ENCODE measurements at regions not wholly inside any gene's neighbourhood (a gene's known extent, or its start where the extent isn't known, plus 50 kb on each side); places are given as distances from the start of the nearest gene placed in this dataset.

- H3K9me3 Mint-ChIP-seq, result no peaks in the 10 kb centered on the region
- no peak for TF ChIP-seq CTCF (conservative IDR thresholded peaks at IDR 0.05)
- peaks cover 24% of the 10 kb centered on the region for H3K27me3 Mint-ChIP-seq (ENCODE audit: low read depth)
- no peaks in the 10 kb centered on the region for H3K4me1 Mint-ChIP-seq
- no peak for DNase-seq (ENCODE audit: low read depth, low spot score)
- no peak overlapping the region for H3K4me3 Mint-ChIP-seq
- H3K36me3 Mint-ChIP-seq (ENCODE audit: low read depth), result no peaks in the 10 kb centered on the region
- H3K27ac Mint-ChIP-seq (ENCODE audit: unreplicated experiment), result no peak overlapping the region
Measured at GRCh38 chr17:36675250-36675649, 73.9 kb downstream of the MRM1 start.

GRCh38 chr17:36675786-36676185, 74.4 kb downstream of the MRM1 start:
- Mint-ChIP-seq H3K36me3 (ENCODE audit: low read depth) (no peaks in the 10 kb centered on the region), H3K4me1 (no peaks in the 10 kb centered on the region), H3K27me3 (ENCODE audit: low read depth) (peaks cover 20% of the 10 kb centered on the region), H3K27ac (ENCODE audit: unreplicated experiment) (no peak overlapping the region), H3K4me3 (no peak overlapping the region), H3K9me3 (no peaks in the 10 kb centered on the region)
- no peak for TF ChIP-seq CTCF (conservative IDR thresholded peaks at IDR 0.05)
- no peak for DNase-seq (ENCODE audit: low read depth, low spot score)

- no peak for DNase-seq (ENCODE audit: low read depth, low spot score)
- H3K27ac Mint-ChIP-seq (ENCODE audit: unreplicated experiment), result no peak overlapping the region
- TF ChIP-seq CTCF (conservative IDR thresholded peaks at IDR 0.05), result no peak
- H3K4me1 Mint-ChIP-seq, result no peaks in the 10 kb centered on the region
- H3K36me3 Mint-ChIP-seq (ENCODE audit: low read depth), result no peaks in the 10 kb centered on the region
- peaks cover 22% of the 10 kb centered on the region for H3K27me3 Mint-ChIP-seq (ENCODE audit: low read depth)
- no peak overlapping the region for H3K4me3 Mint-ChIP-seq
- no peaks in the 10 kb centered on the region for H3K9me3 Mint-ChIP-seq
Measured at GRCh38 chr17:36679815-36680467, 78.6 kb downstream of the MRM1 start.

- TF ChIP-seq CTCF (conservative IDR thresholded peaks at IDR 0.05), result no peak
- no peak for DNase-seq (ENCODE audit: low read depth, low spot score)
- Mint-ChIP-seq H3K4me1 (no peaks in the 10 kb centered on the region), H3K36me3 (ENCODE audit: low read depth) (no peaks in the 10 kb centered on the region), H3K27ac (ENCODE audit: unreplicated experiment) (no peak overlapping the region), H3K9me3 (no peaks in the 10 kb centered on the region), H3K4me3 (no peak overlapping the region), H3K27me3 (ENCODE audit: low read depth) (peaks cover 20% of the 10 kb centered on the region)
Measured at GRCh38 chr17:36680701-36681202, 79.4 kb downstream of the MRM1 start.

- no peaks in the 10 kb centered on the region for H3K36me3 Mint-ChIP-seq (ENCODE audit: low read depth)
- no peaks in the 10 kb centered on the region for H3K9me3 Mint-ChIP-seq
- peaks cover 23% of the 10 kb centered on the region for H3K27me3 Mint-ChIP-seq (ENCODE audit: low read depth)
- H3K4me3 Mint-ChIP-seq, result no peak overlapping the region
- no peak for TF ChIP-seq CTCF (conservative IDR thresholded peaks at IDR 0.05)
- H3K4me1 Mint-ChIP-seq, result no peaks in the 10 kb centered on the region
- DNase-seq (ENCODE audit: low read depth, low spot score), result no peak
- no peak overlapping the region for H3K27ac Mint-ChIP-seq (ENCODE audit: unreplicated experiment)
Measured at GRCh38 chr17:36682773-36683172, 81.4 kb downstream of the MRM1 start.

All from neural crest cell (in vitro differentiated cells).